ENCODE measurements at regions not wholly inside any gene's neighbourhood (a gene's known extent, or its start where the extent isn't known, plus 50 kb on each side); places are given as distances from the start of the nearest gene placed in this dataset.
"Not testable (repeated sequence)": the region's sequence is repeated elsewhere in the genome, so short reads cannot be mapped to it uniquely, and the experiment has no call there.

DNA sequence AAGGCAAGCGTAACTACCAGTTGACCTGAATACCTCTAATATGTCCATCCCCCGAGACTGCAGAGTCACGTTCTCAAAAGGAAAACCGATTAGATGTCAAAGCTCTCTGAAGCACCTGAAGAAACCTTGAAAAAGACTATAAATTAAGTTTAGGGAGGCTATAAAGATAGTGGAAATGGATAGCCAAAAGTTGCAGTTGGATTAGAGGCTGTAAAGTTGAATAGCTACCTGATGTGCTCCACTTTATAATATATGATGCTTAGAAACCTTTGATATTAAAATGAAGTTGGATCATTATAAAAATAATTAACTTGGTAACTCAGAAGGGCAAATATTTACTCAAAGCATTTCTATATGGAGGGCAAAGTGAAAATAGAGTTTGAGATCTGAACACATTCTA, 506.6 kb upstream of the AGA start:
- no peak for DNase-seq (ENCODE audit: low spot score)

DNA sequence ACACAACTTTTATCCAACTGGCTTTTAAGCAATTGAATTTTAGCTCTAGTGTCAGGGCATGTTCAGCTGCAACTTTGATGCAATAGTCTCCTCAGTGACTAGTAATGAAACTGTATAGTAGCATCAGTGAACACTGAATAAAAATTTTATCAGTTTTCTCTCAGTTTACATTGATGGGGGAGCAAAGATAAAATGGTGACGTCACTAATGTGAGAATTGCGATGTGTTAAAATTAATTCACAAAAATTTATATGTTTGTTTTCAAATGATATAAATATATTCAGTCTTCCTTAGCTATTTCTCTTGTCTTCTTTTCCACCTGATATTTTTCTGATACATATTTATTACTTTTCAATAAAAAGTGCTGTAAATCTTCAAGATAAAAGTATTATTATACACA, 508.8 kb upstream of the AGA start:
- DNase-seq (ENCODE audit: low spot score): no peak

GRCh38 chr4:177952723-177953122, 510.5 kb upstream of the AGA start:
- DNase-seq (ENCODE audit: low spot score): no peak

DNA sequence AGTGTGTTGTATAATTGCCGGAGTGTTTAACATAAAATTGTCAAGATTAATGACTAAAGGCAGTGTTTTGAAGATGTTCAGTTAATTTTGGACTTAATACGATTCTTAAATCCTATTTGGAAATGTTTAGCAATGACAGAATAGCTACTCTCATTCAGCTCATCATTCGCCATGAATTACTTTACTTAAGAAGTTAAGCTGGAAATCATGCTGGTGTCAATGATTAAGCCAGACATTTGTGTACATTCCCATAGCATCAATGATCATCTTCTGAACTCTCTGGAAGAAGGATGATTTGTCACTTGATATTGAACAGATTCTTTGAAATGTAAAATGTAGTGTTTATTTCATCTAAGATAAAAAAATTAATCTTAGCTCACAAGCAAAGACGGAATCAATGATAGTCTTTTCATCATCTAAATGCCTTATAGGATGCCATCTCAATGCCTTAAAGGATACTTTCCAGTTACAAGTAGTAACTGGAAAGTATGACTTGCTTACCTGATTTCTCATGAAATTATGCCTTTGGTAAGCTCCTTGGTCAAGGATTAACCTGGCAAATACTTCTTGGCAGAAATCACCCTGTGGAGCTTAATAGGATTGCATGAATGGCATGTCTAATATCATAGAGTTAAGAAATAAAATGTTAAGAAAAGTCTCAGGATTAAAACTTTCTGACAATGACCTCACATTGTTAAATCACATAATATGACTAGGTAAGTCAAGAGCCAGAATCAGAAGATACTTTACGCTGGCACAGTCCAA, 515.5 kb upstream of the AGA start:
- DNase-seq (ENCODE audit: low spot score): no peak

DNA sequence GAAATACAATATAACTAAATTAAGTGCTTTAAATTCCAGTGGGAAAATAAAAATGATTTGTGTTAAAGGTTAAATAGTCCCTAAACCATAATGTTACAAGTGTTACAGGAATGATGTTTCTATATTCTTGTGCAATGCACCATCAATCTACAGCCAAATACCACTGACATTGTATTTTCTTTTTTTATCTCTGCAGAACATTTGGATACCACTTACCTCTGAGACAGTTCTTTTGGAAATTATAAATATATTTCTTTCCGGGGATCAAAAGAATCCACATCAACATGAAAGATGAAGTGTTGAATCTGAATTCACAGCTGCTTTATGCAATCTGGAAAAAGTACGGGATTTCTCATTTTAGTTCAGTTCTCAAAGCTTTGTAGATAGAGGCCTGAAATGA, 518.3 kb upstream of the AGA start:
- DNase-seq (ENCODE audit: low spot score): no peak

DNA sequence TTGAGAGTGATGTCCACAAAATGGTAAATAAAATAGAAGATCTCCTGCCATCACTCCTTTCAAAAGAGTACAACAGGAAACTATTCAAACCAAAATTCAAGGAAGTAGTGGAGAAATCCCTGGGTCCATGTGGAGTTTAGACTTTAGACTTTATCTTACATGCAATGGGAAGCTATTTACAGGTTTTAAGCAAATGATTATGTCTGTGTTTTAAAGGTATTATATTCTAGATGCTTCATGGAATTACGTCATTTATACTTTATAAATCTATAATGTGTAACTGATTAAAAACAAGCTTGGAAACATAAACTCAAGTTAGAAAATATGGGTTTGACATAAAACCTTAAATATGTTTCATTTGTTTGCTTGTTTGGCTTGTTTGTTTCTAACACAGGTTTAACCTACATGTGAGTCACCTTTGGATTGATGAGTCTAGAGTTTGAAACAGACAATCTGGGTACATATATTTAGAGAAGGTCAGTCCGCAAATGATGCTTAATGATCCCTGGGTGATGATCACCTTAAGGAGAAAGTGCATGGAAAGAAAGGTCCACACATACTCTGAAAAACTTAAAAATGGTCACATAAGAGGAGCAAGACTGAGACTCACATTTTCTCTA, 519.6 kb upstream of the AGA start:
- DNase-seq (ENCODE audit: low spot score): no peak

GRCh38 chr4:177964061-177964460, 521.8 kb upstream of the AGA start:
- DNase-seq (ENCODE audit: low spot score): no peak

GRCh38 chr4:177964693-177965168, 522.5 kb upstream of the AGA start:
- no peak for DNase-seq (ENCODE audit: low spot score)

- no peak for DNase-seq (ENCODE audit: low spot score)
Observed at GRCh38 chr4:177967328-177967727, 525.1 kb upstream of the AGA start.

- no peak for DNase-seq (ENCODE audit: low spot score)
Observed at GRCh38 chr4:177968817-177969442, 526.7 kb upstream of the AGA start.

GRCh38 chr4:177974461-177974860, 532.2 kb upstream of the AGA start:
- DNase-seq (ENCODE audit: low spot score): no peak

- DNase-seq (ENCODE audit: low spot score): no peak
Observed at GRCh38 chr4:177975315-177975987, 533.2 kb upstream of the AGA start.

GRCh38 chr4:177986236-177986635, 544.0 kb upstream of the AGA start:
- no peak for DNase-seq (ENCODE audit: low spot score)

GRCh38 chr4:177987896-177988295, 545.7 kb upstream of the AGA start:
- no peak for DNase-seq (ENCODE audit: low spot score)

- no peak for DNase-seq (ENCODE audit: low spot score)
Observed at GRCh38 chr4:177989503-177990201, 547.4 kb upstream of the AGA start.

- DNase-seq (ENCODE audit: low spot score): no peak
Observed at GRCh38 chr4:178003098-178003657, 560.9 kb upstream of the AGA start.

- no peak for DNase-seq (ENCODE audit: low spot score)
Observed at GRCh38 chr4:178010596-178010995, 568.4 kb upstream of the AGA start.

DNA sequence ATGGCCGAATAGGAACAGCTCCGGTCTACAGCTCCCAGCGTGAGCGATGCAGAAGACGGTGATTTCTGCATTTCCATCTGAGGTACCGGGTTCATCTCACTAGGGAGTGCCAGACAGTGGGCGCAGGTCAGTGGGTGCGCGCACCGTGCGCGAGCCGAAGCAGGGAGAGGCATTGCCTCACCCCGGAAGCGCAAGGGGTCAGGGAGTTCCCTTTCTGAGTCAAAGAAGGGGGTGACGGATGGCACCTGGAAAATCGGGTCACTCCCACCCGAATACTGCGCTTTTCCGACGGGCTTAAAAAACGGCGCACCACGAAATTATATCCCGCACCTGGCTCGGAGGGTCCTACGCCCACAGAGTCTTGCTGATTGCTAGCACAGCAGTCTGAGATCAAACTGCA, 572.8 kb upstream of the AGA start:
- not testable (repeated sequence) for DNase-seq (ENCODE audit: low spot score)

GRCh38 chr4:178026999-178027398, 584.8 kb upstream of the AGA start:
- DNase-seq (ENCODE audit: low spot score): no peak

- no peak for DNase-seq (ENCODE audit: low spot score)
Observed at GRCh38 chr4:178027796-178028195, 585.6 kb upstream of the AGA start.

DNA sequence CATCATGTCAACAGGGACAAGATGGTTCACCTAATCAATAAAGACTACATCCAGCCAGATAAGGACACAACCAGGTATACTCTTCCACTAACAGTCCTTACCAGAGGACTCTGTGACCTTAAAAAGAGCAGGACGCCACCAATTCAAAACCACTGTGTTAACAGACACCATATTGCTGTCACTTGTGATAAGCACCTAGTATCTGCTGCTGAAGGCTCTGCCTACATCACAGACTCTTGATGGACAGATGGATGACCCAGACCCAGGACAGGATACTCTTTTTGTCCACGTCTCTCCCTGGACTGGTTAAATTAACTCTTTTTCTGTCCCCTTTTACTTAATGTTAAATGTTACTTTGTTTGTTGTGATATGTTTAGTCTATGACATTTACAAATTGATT, 586.2 kb upstream of the AGA start:
- no peak for DNase-seq (ENCODE audit: low spot score)
